ENCODE measurements at regions not wholly inside any gene's neighbourhood (a gene's known extent, or its start where the extent isn't known, plus 50 kb on each side); places are given as distances from the start of the nearest gene placed in this dataset.
A peak's percentile ranks its signal among the peaks of the same experiment; 100 is the strongest.

DNA sequence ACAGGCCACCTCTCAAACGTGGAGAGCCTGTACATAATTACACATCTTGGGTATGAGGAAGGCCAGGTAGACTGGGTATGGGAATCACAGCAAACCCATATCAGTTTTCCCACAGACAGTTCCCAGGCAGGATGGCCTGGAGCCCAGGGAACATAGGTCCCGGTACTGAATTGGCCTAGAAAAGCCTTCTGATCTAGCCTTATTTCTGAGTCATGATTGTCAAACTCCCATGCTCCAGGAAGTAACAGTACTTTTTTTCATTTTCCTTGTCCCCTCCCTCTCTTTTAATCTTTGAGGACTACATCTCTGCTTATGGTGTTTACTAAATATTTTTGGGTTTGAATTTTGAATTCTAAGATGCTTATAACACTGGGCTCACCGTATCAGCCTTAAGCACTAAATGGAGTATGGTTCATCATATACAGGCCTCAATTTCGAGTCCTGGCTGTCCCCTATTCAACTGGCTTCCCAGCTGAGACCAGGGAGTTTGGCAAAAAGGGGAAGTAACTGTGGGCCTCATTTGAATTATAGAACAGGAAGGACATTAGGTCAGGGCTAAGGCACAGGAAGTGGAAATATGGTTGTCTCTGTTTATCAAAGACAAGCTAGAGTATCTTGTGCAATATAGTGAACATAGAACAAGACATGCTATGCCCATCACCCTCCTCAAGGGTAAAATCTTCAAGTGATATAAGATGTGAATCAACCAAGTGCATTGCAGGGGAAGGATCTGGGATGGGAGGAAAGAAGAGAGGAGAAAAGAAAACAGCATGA, 494.6 kb downstream of the NTRK3 start:
- peak; percentile 75 to 90 (median 86) for DNase-seq
- no peaks in the 10 kb centered on the region for H3K36me3 ChIP-seq (ENCODE audit: control insufficient read depth in 4 of 4, insufficient read depth in 4 of 4, low read length in 3 of 4)
- H3K27me3 ChIP-seq (replicated peaks in 2 of 5; ENCODE audit: control insufficient read depth in 4 of 5, insufficient read depth in 5 of 5, low read length in 4 of 5): peaks cover 0 to 3% (median 0%) of the 10 kb centered on the region in 5 experiments
- H3K27ac ChIP-seq (ENCODE audit: insufficient read depth in 1 of 2, low read depth in 1 of 2, low read length in 2 of 2, poor library complexity in 1 of 2, severe bottlenecking in 2 of 2): no peak overlapping the region
- peak overlapping the region in 1 of 7 experiments; percentile 21 for H3K4me3 ChIP-seq (ENCODE audit: control insufficient read depth in 1 of 7, extremely low read depth in 1 of 7, insufficient read depth in 4 of 7, low read depth in 2 of 7, low read length in 6 of 7)
- peaks cover 11 to 53% (median 15%) of the 10 kb centered on the region in 4 experiments for H3K4me1 ChIP-seq (ENCODE audit: control extremely low read depth in 1 of 4, control insufficient read depth in 4 of 4, insufficient read depth in 4 of 4, low read length in 3 of 4)
- ChIA-PET POLR2A (no interaction called here), CTCF (interaction anchor here (0.8 to 1.1 kb wide), 3 partner anchors 15 to 181 kb away, joined by 3 read pairs; no protein-coding TSS in a partner anchor)
- peaks cover 0 to 3% (median 0%) of the 10 kb centered on the region in 5 experiments for H3K9me3 ChIP-seq (ENCODE audit: control extremely low read depth in 1 of 5, control insufficient read depth in 4 of 5, insufficient read depth in 2 of 5, low read depth in 1 of 5, low read length in 4 of 5)
- 27% methylated on average over 2 of the region's 4 CpGs for WGBS (ENCODE audit: insufficient coverage)

DNA sequence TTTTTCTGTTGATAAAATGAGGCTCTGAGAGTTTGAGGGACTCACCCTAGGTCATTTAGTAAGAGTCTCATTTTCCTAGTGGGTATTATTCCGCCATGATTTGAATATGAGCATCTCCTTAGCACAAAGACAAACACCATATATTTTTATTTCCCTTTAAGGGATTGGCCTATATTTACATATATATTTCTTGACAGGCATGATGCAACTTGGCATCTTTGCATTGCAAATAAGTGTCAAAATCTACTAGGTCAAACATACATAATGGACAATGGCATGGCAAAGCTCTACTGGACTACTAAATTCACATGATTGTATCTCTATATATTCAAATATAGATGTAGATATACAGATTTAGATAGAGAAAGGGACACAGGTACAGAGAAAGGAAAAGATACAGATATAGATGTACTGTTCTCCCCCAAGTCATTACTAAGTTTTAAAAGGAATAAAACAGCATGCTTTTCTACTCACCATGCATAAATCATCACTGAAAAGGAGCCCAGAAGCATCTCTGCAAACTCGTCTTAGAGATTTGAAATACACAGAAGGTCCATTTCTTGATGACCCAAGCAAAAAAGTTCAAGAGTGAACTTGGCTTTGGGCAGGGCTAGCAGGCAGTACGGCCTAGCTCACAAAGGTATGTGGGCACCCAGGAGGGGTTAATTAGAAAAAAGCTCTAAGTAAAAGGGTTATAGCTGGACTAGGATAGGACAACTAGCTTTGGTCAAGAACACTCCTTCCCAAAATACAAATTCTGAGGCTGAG, 495.8 kb downstream of the NTRK3 start:
- POLR2A ChIA-PET: no interaction called here
- Histone ChIP-seq H3K36me3 (ENCODE audit: control insufficient read depth in 4 of 4, insufficient read depth in 4 of 4, low read length in 3 of 4) (no peaks in the 10 kb centered on the region), H3K4me1 (ENCODE audit: control extremely low read depth in 1 of 4, control insufficient read depth in 4 of 4, insufficient read depth in 4 of 4, low read length in 3 of 4) (peaks cover 11 to 53% (median 15%) of the 10 kb centered on the region in 4 experiments), H3K27me3 (replicated peaks in 2 of 5; ENCODE audit: control insufficient read depth in 4 of 5, insufficient read depth in 5 of 5, low read length in 4 of 5) (peaks cover 0 to 3% (median 0%) of the 10 kb centered on the region in 5 experiments), H3K27ac (ENCODE audit: insufficient read depth in 1 of 2, low read depth in 1 of 2, low read length in 2 of 2, poor library complexity in 1 of 2, severe bottlenecking in 2 of 2) (no peak overlapping the region), H3K9me3 (ENCODE audit: control extremely low read depth in 1 of 5, control insufficient read depth in 4 of 5, insufficient read depth in 2 of 5, low read depth in 1 of 5, low read length in 4 of 5) (peaks cover 0 to 3% (median 0%) of the 10 kb centered on the region in 5 experiments), H3K4me3 (ENCODE audit: control insufficient read depth in 1 of 7, extremely low read depth in 1 of 7, insufficient read depth in 4 of 7, low read depth in 2 of 7, low read length in 6 of 7) (no peak overlapping the region)
- WGBS (ENCODE audit: insufficient coverage): 86% methylated on average over 1 of the region's 3 CpGs
- DNase-seq: no peak
- CTCF ChIA-PET: no interaction called here

DNA sequence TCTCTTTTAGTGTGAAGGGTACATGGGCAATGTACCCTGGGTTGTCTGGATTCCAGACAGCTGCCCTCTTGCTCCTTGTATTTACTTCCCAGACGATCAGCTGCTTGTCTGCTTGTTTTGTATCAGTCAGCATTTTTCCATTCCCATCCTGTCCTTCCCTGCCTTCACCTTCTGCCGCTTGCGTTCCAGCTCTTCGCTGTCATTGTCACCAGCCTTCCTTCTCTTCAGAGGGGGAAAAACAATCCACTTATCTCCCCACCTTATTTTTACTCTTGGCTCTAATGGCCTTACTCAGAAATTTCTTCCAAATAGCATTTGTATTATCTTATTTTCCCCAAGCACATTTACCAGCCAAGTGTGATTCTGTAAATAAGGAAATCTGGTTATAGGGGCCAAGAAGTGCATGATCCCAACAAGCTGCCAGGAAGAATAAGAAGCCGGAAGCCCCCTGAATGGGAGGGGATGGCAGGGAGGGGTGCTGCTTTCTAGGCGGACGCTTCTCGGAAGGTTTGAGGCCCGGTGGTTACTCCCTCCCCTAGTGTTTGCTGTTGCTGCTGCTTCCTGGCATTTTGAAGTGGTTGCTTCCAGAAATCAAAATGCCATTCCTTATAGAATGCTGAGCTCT, 497.6 kb downstream of the NTRK3 start:
- POLR2A ChIA-PET: no interaction called here
- no peaks in the 10 kb centered on the region for H3K36me3 ChIP-seq (ENCODE audit: control insufficient read depth in 4 of 4, insufficient read depth in 4 of 4, low read length in 3 of 4)
- H3K27me3 ChIP-seq (replicated peaks in 2 of 5; ENCODE audit: control insufficient read depth in 4 of 5, insufficient read depth in 5 of 5, low read length in 4 of 5): no peaks in the 10 kb centered on the region
- peaks cover 11 to 45% (median 15%) of the 10 kb centered on the region in 4 experiments for H3K4me1 ChIP-seq (ENCODE audit: control extremely low read depth in 1 of 4, control insufficient read depth in 4 of 4, insufficient read depth in 4 of 4, low read length in 3 of 4)
- H3K9me3 ChIP-seq (ENCODE audit: control extremely low read depth in 1 of 5, control insufficient read depth in 4 of 5, insufficient read depth in 2 of 5, low read depth in 1 of 5, low read length in 4 of 5): peaks cover 0 to 3% (median 0%) of the 10 kb centered on the region in 5 experiments
- CTCF ChIA-PET: no interaction called here
- WGBS (ENCODE audit: insufficient coverage): 22% methylated on average over 7 of the region's 9 CpGs
- DNase-seq: peak in 1 of 3 donors; percentile 12
- no peak overlapping the region for H3K27ac ChIP-seq (ENCODE audit: insufficient read depth in 1 of 2, low read depth in 1 of 2, low read length in 2 of 2, poor library complexity in 1 of 2, severe bottlenecking in 2 of 2)
- no peak overlapping the region for H3K4me3 ChIP-seq (ENCODE audit: control insufficient read depth in 1 of 7, extremely low read depth in 1 of 7, insufficient read depth in 4 of 7, low read depth in 2 of 7, low read length in 6 of 7)

DNA sequence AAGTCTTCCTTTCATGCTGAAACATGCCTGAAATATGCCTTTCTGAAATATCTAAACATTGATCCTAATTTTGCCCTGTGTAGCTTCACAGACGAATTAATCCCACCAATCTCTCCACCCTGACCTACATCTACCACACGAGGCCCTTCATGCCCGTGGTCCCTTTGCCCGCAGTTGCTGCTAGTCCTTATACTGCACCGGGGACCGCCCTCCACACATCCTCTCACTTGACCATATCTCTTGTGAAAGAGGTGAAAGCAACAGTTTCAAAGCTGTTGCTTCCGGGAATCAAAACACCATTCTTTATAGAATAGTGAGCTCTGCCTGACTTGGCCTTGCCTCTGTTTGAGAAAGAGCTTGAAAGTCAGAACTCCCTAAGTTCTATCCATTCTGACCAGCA, 499.5 kb downstream of the NTRK3 start:
- no peak for DNase-seq
- Histone ChIP-seq H3K27me3 (replicated peaks in 2 of 5; ENCODE audit: control insufficient read depth in 4 of 5, insufficient read depth in 5 of 5, low read length in 4 of 5) (no peaks in the 10 kb centered on the region), H3K9me3 (ENCODE audit: control extremely low read depth in 1 of 5, control insufficient read depth in 4 of 5, insufficient read depth in 2 of 5, low read depth in 1 of 5, low read length in 4 of 5) (peaks cover 0 to 3% (median 0%) of the 10 kb centered on the region in 5 experiments), H3K4me1 (ENCODE audit: control extremely low read depth in 1 of 4, control insufficient read depth in 4 of 4, insufficient read depth in 4 of 4, low read length in 3 of 4) (peaks cover 6 to 40% (median 7%) of the 10 kb centered on the region in 4 experiments), H3K36me3 (ENCODE audit: control insufficient read depth in 4 of 4, insufficient read depth in 4 of 4, low read length in 3 of 4) (no peaks in the 10 kb centered on the region), H3K27ac (ENCODE audit: insufficient read depth in 1 of 2, low read depth in 1 of 2, low read length in 2 of 2, poor library complexity in 1 of 2, severe bottlenecking in 2 of 2) (no peak overlapping the region), H3K4me3 (ENCODE audit: control insufficient read depth in 1 of 7, extremely low read depth in 1 of 7, insufficient read depth in 4 of 7, low read depth in 2 of 7, low read length in 6 of 7) (no peak overlapping the region)
- ChIA-PET CTCF (interaction anchor here (1.3 kb wide), 1 partner anchor 9 kb away, joined by 3 read pairs; no protein-coding TSS in a partner anchor), POLR2A (no interaction called here)
- no CpG with 5 or more reads among the region's 7 CpGs for WGBS (ENCODE audit: insufficient coverage)

DNA sequence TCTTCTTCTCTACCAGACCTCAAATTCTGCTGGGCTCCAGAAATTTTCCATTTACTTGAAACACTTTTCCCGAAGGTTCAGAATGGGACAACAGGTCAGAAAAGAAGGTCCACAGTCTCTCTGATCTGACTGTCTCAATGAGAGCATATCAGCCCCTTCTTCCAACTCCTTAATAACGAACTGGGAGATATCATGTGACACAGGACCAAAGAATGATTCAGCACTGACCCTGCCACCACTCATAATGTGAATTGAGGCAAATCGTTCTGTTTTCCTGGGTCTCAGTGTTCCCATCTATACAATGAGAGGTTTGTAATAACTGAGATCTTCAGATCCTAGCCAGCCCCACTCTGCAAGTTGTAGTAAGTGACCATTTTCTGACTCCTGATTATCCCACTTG, 500.5 kb downstream of the NTRK3 start:
- WGBS (ENCODE audit: insufficient coverage): 85% methylated on average over 3 of the region's 3 CpGs
- Histone ChIP-seq H3K36me3 (ENCODE audit: control insufficient read depth in 4 of 4, insufficient read depth in 4 of 4, low read length in 3 of 4) (no peaks in the 10 kb centered on the region), H3K27ac (ENCODE audit: insufficient read depth in 1 of 2, low read depth in 1 of 2, low read length in 2 of 2, poor library complexity in 1 of 2, severe bottlenecking in 2 of 2) (no peak overlapping the region), H3K4me1 (ENCODE audit: control extremely low read depth in 1 of 4, control insufficient read depth in 4 of 4, insufficient read depth in 4 of 4, low read length in 3 of 4) (peaks cover 0 to 31% (median 0%) of the 10 kb centered on the region in 4 experiments), H3K27me3 (replicated peaks in 2 of 5; ENCODE audit: control insufficient read depth in 4 of 5, insufficient read depth in 5 of 5, low read length in 4 of 5) (no peaks in the 10 kb centered on the region), H3K9me3 (ENCODE audit: control extremely low read depth in 1 of 5, control insufficient read depth in 4 of 5, insufficient read depth in 2 of 5, low read depth in 1 of 5, low read length in 4 of 5) (no peaks in the 10 kb centered on the region), H3K4me3 (ENCODE audit: control insufficient read depth in 1 of 7, extremely low read depth in 1 of 7, insufficient read depth in 4 of 7, low read depth in 2 of 7, low read length in 6 of 7) (no peak overlapping the region)
- POLR2A ChIA-PET: no interaction called here
- CTCF ChIA-PET: interaction anchor here (1.3 kb wide), 1 partner anchor 10 kb away, joined by 3 read pairs; no protein-coding TSS in a partner anchor
- no peak for DNase-seq

DNA sequence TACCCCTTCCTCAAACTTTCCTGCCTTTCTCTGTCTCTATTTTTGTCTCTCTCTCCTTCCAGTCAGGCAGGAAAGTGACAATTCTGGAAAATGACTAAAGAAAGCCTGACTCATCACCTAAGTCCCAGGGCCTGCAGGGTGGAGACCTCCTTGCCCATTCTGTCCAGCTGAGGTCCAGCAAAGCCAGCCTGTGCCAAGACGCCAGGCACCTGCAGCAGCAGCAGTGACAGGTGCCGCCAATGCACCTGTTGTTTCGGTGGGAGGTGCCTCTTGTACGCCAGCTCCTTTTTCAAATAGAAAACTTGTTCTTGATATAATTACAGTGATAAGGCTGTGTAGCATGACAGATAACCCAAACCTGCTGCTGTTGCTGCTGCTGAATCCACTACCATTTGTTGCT, 501.3 kb downstream of the NTRK3 start:
- Histone ChIP-seq H3K27ac (ENCODE audit: insufficient read depth in 1 of 2, low read depth in 1 of 2, low read length in 2 of 2, poor library complexity in 1 of 2, severe bottlenecking in 2 of 2) (no peak overlapping the region), H3K27me3 (replicated peaks in 2 of 5; ENCODE audit: control insufficient read depth in 4 of 5, insufficient read depth in 5 of 5, low read length in 4 of 5) (no peaks in the 10 kb centered on the region), H3K9me3 (ENCODE audit: control extremely low read depth in 1 of 5, control insufficient read depth in 4 of 5, insufficient read depth in 2 of 5, low read depth in 1 of 5, low read length in 4 of 5) (no peaks in the 10 kb centered on the region), H3K4me1 (ENCODE audit: control extremely low read depth in 1 of 4, control insufficient read depth in 4 of 4, insufficient read depth in 4 of 4, low read length in 3 of 4) (peaks cover 0 to 27% (median 0%) of the 10 kb centered on the region in 4 experiments), H3K4me3 (ENCODE audit: control insufficient read depth in 1 of 7, extremely low read depth in 1 of 7, insufficient read depth in 4 of 7, low read depth in 2 of 7, low read length in 6 of 7) (no peak overlapping the region), H3K36me3 (ENCODE audit: control insufficient read depth in 4 of 4, insufficient read depth in 4 of 4, low read length in 3 of 4) (no peaks in the 10 kb centered on the region)
- 100% methylated on average over 2 of the region's 4 CpGs for WGBS (ENCODE audit: insufficient coverage)
- ChIA-PET POLR2A (no interaction called here), CTCF (no interaction called here)
- no peak for DNase-seq

Data from common myeloid progenitor, CD34-positive (primary cell).